ENCODE measurements at regions not wholly inside any gene's neighbourhood (a gene's known extent, or its start where the extent isn't known, plus 50 kb on each side); places are given as distances from the start of the nearest gene placed in this dataset.

- no peak for ATAC-seq
- Histone ChIP-seq H3K4me1 (no peaks in the 10 kb centered on the region), H3K36me3 (no peaks in the 10 kb centered on the region), H3K9me3 (no peaks in the 10 kb centered on the region), H3K27me3 (no peaks in the 10 kb centered on the region), H3K4me3 (no peak overlapping the region), H3K27ac (no peak overlapping the region)
- TF ChIP-seq POLR2AphosphoS5 (IDR thresholded peaks at IDR 0.05) (no peak), POLR2A (IDR thresholded peaks at IDR 0.05) (no peak), EP300 (IDR thresholded peaks at IDR 0.05) (no peak), CTCF (IDR thresholded peaks at IDR 0.05) (no peak)
- 86 to 100% methylated on average over 1 to 2 of the region's 2 CpGs for WGBS, 2 donors (ENCODE audit: low coverage in 1 of 2)
Measured at GRCh38 chr13:76223565-76223964, 587.4 kb downstream of the LMO7 start.

GRCh38 chr13:76222511-76222910, 586.4 kb downstream of the LMO7 start:
- H3K27ac ChIP-seq = no peak overlapping the region
- WGBS, 2 donors (ENCODE audit: low coverage in 1 of 2) = 50 to 95% methylated on average over 2 of the region's 2 CpGs
- no peak overlapping the region for H3K4me3 ChIP-seq
- TF ChIP-seq POLR2AphosphoS5 (IDR thresholded peaks at IDR 0.05) (no peak), POLR2A (IDR thresholded peaks at IDR 0.05) (no peak), EP300 (IDR thresholded peaks at IDR 0.05) (no peak), CTCF (IDR thresholded peaks at IDR 0.05) (no peak)
- H3K9me3 ChIP-seq = no peaks in the 10 kb centered on the region
- no peaks in the 10 kb centered on the region for H3K27me3 ChIP-seq
- H3K36me3 ChIP-seq = no peaks in the 10 kb centered on the region
- no peaks in the 10 kb centered on the region for H3K4me1 ChIP-seq
- no peak for ATAC-seq

- 43 to 51% methylated on average over 2 of the region's 2 CpGs for WGBS, 2 donors (ENCODE audit: low coverage in 1 of 2)
- Histone ChIP-seq H3K27ac (no peak overlapping the region), H3K9me3 (peaks cover 0 to 2% (median 0%) of the 10 kb centered on the region in 3 donors), H3K27me3 (no peaks in the 10 kb centered on the region), H3K4me3 (no peak overlapping the region), H3K4me1 (no peaks in the 10 kb centered on the region), H3K36me3 (no peaks in the 10 kb centered on the region)
- no peak for ATAC-seq
- TF ChIP-seq POLR2AphosphoS5 (IDR thresholded peaks at IDR 0.05) (no peak), POLR2A (IDR thresholded peaks at IDR 0.05) (no peak), EP300 (IDR thresholded peaks at IDR 0.05) (no peak), CTCF (IDR thresholded peaks at IDR 0.05) (no peak)
Measured at GRCh38 chr13:76216729-76217128, 580.6 kb downstream of the LMO7 start.

GRCh38 chr13:76214001-76214400, 577.9 kb downstream of the LMO7 start:
- no peak overlapping the region for H3K27ac ChIP-seq
- no peaks in the 10 kb centered on the region for H3K4me1 ChIP-seq
- ATAC-seq = no peak
- WGBS, 2 donors (ENCODE audit: low coverage in 1 of 2) = 100% methylated on average over 1 of the region's 1 CpG
- peaks cover 0 to 6% (median 0%) of the 10 kb centered on the region in 3 donors for H3K9me3 ChIP-seq
- no peaks in the 10 kb centered on the region for H3K27me3 ChIP-seq
- H3K4me3 ChIP-seq = no peak overlapping the region
- TF ChIP-seq POLR2AphosphoS5 (IDR thresholded peaks at IDR 0.05) (no peak), POLR2A (IDR thresholded peaks at IDR 0.05) (no peak), CTCF (IDR thresholded peaks at IDR 0.05) (no peak), EP300 (IDR thresholded peaks at IDR 0.05) (no peak)
- no peaks in the 10 kb centered on the region for H3K36me3 ChIP-seq

- ATAC-seq = no peak
- TF ChIP-seq POLR2AphosphoS5 (IDR thresholded peaks at IDR 0.05) (no peak), EP300 (IDR thresholded peaks at IDR 0.05) (no peak), CTCF (IDR thresholded peaks at IDR 0.05) (no peak), POLR2A (IDR thresholded peaks at IDR 0.05) (no peak)
- no peaks in the 10 kb centered on the region for H3K27me3 ChIP-seq
- WGBS, 2 donors (ENCODE audit: low coverage in 1 of 2) = 89% methylated on average over 2 of the region's 3 CpGs; no CpG with 5 or more reads in 1 of the 2 donors
- H3K4me1 ChIP-seq = no peaks in the 10 kb centered on the region
- H3K9me3 ChIP-seq = peaks cover 0 to 6% (median 0%) of the 10 kb centered on the region in 3 donors
- H3K27ac ChIP-seq = no peak overlapping the region
- no peaks in the 10 kb centered on the region for H3K36me3 ChIP-seq
- H3K4me3 ChIP-seq = no peak overlapping the region
Measured at GRCh38 chr13:76213423-76213904, 577.3 kb downstream of the LMO7 start.
